Adrenal gland (tissue), 5 donors: ENCODE measurements at regions not wholly inside any gene's neighbourhood (a gene's known extent, or its start where the extent isn't known, plus 50 kb on each side); places are given as distances from the start of the nearest gene placed in this dataset.

Experiments
- CTCF ChIP-seq, 6 experiments: fragments of 450-650 bp in 4 of 6; fragments of 200-600 bp in 2 of 6; sonication (generic) in 1 of 6; IDR thresholded peaks; 1 replicate in 5 of 6; 2 replicates in 1 of 6; pipeline versions ENCODE4 v1.5.1 to v1.8.0; 2016 to 2021; ENCODE audit warnings: antibody characterized with exemption in 6 of 6, mild to moderate bottlenecking in 2 of 6, moderate library complexity in 1 of 6
- POLR2A ChIP-seq, 2 donors: fragments of 450-650 bp; IDR thresholded peaks; one replicate each; pipeline ENCODE4 v1.6.1; 2017; ENCODE audit warnings: antibody characterized with exemption in 2 of 2, mild to moderate bottlenecking in 2 of 2, moderate library complexity in 1 of 2
- donor health status: DM: no; HTN: no; CAD: no.

GRCh38 chr3:61429106-61429505 lies 132.3 kb upstream of the PTPRG start:
- no peak for TF ChIP-seq POLR2A (IDR thresholded peaks at IDR 0.05)
- no peak for TF ChIP-seq CTCF (IDR thresholded peaks at IDR 0.05)
